GM19468 (cell line): ENCODE measurements at regions not wholly inside any gene's neighbourhood (a gene's known extent, or its start where the extent isn't known, plus 50 kb on each side); places are given as distances from the start of the nearest gene placed in this dataset.
"Not testable (repeated sequence)": the region's sequence is repeated elsewhere in the genome, so short reads cannot be mapped to it uniquely, and the experiment has no call there.

Source experiments
- ATAC-seq: cut with Tn5 transposase; IDR thresholded peaks from one replicate; pipeline ENCODE4 v1.9.1; 2021; ENCODE audit warnings: mild to moderate bottlenecking, moderate library complexity, moderate number of reproducible peaks; ENCODE audit not compliant: unreplicated experiment; ENCODE audit errors: extremely low read depth

DNA sequence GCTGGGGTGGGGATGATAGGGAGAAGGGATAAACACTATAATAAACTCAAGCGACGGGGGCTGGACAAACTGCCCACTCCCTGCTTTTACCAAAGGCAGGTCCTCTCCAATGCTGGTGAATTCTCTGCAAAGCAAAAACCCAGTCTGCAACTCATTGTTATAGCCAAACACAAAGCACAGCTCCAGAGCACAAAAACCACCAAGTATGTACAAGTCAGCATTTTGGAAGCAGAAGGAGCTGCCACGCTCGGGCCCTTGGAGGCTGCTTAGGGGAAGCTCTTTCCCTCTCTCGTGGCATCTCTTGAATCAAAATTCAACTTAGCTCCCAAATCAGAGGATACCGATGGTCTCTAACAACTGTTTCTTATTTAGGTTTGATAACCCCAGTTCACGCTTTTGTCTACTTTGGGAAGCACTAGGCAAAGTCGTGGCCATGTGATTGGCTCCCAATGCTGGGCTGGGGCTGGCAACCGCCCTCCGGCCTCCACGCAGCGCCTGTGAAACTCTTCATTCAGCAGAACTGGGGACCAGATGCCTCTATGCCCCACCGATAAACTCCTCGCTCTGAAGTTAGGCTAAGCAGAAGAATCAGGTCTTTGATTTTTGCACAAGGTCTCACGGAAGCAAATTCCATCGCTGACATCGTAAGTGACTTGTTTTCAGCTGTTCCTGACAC lies 158.5 kb upstream of the FOXN3 start:
- ATAC-seq: no peak

DNA sequence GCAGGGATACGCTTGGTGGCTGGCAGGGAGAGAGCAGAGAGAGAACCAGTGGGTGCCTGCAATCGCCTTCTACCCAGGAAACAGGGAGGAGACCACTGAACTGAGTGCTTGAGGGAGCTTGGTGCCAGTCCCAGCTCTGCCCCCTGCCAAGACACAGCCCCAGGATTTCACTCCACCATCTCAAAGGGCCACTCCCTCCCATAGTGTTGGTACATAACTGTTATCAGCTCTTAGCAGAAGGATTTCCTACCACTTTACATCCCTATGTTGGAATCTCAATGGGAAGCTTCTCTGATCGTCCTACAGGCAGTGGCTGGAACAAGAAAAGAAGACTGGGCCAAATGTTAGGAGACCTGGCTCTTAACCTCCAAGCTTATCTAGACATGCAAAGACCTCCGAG lies 157.4 kb upstream of the FOXN3 start:
- no peak for ATAC-seq

DNA sequence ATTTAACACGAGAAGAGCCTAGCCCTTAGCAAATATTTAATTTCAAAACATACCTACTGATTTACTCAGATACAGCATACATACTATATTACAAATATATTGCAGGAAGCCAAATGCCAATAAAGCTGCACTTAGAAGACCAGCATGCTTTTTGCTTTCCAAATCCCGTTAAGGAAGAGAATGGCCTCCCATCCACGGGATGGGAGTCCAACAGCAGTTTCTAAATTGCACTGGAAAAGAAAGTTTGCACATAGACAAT lies 156.3 kb upstream of the FOXN3 start:
- ATAC-seq: no peak

GRCh38 chr14:89572596-89573398 lies 155.8 kb upstream of the FOXN3 start:
- ATAC-seq: no peak

DNA sequence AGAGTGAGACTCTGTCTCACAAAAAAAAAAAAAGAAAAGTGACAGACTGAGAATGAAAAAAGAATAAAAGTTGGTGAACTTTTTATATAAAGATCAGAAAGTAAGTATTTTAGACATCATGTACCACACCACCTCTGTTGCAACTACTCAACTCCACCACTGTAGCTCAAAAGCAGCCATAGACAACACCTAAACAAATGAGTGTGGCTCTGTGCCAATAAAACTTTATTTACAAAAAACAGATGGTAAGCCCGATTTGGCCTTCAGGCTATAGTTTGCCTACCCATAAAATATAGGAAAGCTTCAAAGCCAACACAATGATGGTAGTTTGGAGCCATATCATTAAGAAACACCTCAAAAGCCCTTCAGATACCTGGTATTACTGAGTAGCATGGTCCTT lies 154.5 kb upstream of the FOXN3 start:
- ATAC-seq: no peak

GRCh38 chr14:89566644-89567415 lies 149.8 kb upstream of the FOXN3 start:
- ATAC-seq: no peak

GRCh38 chr14:89566180-89566579 lies 149.1 kb upstream of the FOXN3 start:
- no peak for ATAC-seq

DNA sequence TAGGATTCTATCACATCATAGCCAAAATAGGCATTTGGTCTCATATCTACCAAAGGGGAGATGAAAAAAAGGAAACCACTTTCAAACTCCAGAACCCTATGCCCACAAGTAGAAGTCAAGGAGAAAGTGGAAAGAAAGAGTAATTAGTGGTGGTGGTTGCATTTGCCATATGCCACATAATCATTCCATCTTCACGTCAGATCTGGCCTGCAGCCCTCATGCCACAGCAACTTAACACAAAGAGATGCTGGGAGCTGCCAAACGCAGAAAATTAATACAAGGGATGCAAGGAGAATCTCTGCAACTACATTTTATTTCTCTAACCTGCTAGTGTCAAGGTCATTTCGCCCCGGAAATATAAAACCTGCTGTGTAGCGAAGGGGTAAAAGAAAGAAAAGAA lies 148.6 kb upstream of the FOXN3 start:
- no peak for ATAC-seq

GRCh38 chr14:89564989-89565388 lies 148.0 kb upstream of the FOXN3 start:
- ATAC-seq: no peak

DNA sequence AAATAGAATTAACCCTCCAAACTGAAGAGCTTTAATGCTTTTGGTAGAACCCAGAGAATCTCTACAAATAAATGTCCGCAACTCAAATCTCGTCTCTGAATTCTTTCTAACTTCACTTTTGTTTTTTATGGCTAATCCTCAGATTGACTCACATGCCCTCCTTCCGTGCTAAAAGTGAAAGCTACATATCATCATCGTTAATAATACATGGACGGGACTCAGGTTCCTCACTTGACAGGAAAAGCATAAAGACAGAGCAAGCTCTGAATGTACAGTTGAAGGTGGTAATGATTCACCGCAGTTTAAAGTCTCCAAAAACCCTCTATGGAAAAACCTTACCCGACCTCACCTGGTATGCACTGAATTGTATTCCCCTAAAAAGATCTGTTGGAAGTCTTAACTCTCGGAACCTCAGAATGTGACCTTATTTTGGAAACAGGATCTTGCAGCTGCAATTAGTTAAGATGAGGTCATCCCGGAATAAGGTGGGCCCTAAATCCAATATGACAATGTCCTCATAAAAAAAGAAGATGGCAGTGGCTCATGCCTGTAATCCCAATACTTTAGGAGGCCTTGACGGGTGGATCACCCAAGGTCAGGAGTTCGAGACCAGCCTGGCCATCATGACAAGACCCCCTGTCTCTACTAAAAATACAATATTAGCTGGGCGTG lies 147.4 kb upstream of the FOXN3 start:
- no peak for ATAC-seq

- no peak for ATAC-seq
Observed at GRCh38 chr14:89563471-89563870, 146.4 kb upstream of the FOXN3 start.

GRCh38 chr14:89551955-89552354 lies 134.9 kb upstream of the FOXN3 start:
- no peak for ATAC-seq

DNA sequence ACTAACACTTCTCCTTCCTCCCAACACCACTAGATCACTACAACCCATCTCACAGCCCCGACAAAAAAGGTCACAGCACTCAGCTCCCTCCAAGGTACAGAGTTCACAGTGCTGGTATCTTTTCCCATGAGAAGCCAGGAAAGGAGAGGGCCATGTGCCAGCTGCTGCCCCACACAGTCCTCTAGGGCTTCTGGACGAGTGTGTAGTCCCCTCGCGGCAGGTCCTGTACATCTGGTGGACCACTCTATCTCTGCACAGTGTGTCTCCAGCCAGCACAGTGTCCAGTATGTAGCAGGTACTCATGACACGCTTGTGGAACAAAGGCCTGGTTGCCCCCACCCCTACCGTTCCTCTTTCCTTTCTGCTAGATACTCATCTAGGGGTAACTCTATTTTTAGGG lies 134.4 kb upstream of the FOXN3 start:
- no peak for ATAC-seq

DNA sequence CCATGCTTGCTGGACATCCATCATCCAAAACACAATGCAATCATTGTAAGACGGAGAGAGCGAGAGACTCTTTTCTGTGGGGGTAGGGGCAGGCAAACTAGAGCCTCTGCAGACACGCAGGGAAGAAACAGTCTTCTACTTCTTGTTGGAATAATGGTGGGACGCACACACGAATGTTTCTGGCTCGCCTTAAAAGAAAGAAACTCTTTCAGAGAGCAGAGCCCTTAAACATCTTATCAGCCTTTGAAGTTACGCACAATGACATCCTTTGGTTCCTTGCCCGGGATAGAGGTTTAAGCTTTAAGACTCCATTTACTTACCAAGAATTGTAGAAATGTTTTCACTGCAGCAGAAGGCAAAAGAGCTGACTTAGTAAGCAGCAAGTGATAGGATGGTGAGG lies 133.8 kb upstream of the FOXN3 start:
- no peak for ATAC-seq

GRCh38 chr14:89549381-89550125 lies 132.5 kb upstream of the FOXN3 start:
- no peak for ATAC-seq

DNA sequence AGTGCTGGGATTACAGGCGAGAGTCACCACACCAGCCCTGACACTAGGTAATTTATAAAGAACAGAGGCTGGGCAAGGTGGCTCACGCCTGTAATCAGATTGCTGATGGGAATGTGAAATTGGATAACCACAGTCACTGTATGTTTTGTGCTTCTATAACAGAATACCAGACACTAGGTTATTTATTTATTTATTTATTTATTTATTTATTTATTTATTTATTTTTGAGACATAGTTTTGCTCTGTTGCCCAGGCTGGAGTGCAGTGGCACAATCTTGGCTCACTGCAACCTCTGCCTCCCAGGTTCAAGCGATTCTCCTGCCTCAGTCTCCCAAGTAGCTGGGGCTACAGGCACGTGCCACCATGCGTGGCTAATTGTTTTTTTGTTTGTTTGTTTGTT lies 130.0 kb upstream of the FOXN3 start:
- ATAC-seq: not testable (repeated sequence)

DNA sequence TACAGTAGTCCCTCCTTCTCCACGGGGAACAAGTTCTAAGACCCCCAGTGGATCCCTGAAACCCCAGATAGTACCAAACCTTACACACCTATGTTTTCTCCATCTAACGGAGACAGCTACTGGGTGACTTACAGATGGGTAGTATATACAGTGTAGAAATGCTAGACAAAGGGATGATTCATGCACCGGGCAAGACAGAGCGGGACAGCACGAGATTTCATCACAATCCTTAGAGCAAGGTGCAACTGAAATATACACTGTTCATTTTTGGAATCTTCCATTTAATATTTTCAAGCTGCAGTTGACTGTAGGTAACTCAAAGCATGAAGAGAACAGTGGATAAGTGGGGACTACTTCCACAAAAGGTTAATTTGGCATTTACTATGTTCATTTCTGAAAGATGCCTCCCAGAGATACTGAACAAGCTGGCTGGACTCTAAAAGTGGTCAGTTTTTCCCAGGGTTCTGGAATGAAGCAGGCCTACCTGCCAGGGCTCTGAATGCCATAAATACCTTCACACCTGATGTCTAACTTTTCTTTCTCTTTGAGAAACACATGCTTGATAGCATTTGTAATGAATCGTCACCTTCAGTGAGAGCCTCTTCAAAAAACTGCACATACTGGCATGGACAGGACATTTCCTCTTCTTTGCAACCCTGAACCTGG lies 127.7 kb upstream of the FOXN3 start:
- ATAC-seq: no peak

DNA sequence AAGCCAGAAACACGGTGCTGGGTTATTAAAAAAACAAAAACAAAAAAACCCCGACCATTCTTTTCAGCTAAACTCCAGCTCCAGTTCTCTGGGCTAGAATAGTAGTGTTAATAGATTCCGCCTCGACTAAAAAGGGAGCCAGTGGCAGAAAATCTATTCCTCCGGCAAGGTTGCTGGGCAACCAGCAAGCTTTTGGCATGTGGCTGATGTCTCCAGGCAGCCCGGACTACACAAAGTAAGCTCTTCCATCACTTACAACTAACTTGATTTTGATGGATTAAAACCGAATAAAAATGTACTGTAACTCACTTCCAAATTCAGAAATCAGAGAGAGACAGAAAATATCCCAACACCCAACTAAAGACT lies 126.4 kb upstream of the FOXN3 start:
- ATAC-seq: no peak

DNA sequence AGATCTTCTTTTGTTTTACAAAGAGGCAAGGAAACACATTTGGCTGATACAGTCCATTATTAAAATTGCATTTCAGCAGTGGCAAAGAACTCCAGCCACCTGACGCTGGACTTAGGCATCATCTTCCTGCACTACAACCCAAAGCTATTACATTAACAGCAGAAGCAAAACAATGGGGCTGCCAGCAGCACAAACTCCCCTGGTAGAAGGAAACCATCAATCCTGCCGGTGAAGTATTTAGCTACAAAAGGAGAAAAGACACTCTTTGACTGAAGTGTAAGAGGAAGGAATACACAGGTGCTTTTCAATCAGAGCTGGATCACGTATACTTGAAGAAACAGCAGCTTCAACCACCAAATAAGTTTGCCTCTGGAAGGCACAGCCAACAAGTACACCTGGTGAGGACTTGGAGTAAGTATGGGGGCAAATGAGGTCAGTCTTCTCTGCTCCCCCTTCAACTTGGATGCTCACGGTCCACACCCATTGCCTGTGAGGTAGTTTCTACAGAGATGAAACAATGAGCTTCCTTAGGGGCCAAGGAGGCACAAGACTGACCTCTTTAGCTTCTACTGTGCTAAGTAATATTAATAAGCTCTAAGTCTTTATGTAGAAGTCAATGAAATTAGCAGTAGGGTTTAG lies 125.9 kb upstream of the FOXN3 start:
- no peak for ATAC-seq
